K562 (cell line): ENCODE measurements at regions not wholly inside any gene's neighbourhood (a gene's known extent, or its start where the extent isn't known, plus 50 kb on each side); places are given as distances from the start of the nearest gene placed in this dataset.

Experiments
- ATAC-seq: fragments of 200-7000 bp; cut with Tn5 transposase; 3 replicates; pipeline ENCODE4 v1.9.1; 2020; ENCODE audit warnings: moderate library complexity
- BruUV-seq: library from RNA; stranded (reverse); fragments of 400-500 nt; replicated peaks from 2 replicates; lab custom pipeline; 2021; lab: Mats Ljungman, UMichigan
- CTCF ChIA-PET: fragments of 300-600 bp; formaldehyde crosslinking; extraction: SDS; loops from one replicate; lab custom pipeline; 2021; ENCODE audit warnings: low intra/inter-chr PET ratio; lab: Yijun Ruan, JAX
- POLR2A ChIA-PET: fragments of 300-600, 350-650 bp; sonication (Branson Sonifier 250); formaldehyde crosslinking; extraction: SDS; loops from one replicate; lab custom pipeline; 2021; ENCODE audit warnings: antibody characterized with exemption, inconsistent platforms; lab: Yijun Ruan, JAX
- DNase-seq, 4 experiments: peaks; one replicate each; pipeline versions ENCODE4 v3.0.0 to v3.0.0-alpha.2; 2011 to 2018; ENCODE audit warnings: low spot score in 3 of 4, mixed read lengths in 3 of 4; ENCODE audit errors: extremely low read depth in 1 of 4
- FAIRE-seq: peaks from 2 replicates; lab custom pipeline; 2011; peaks lifted over from hg19 to GRCh38; lab: Jason Lieb, UNC
- H2AFZ ChIP-seq: 2 replicates; pipeline ENCODE4 v1.6.0; 2011; ENCODE audit warnings: low read depth, low read length, control low read depth, inconsistent platforms
- H3K27ac ChIP-seq: fragments of 200-600 bp; 3 replicates; pipeline ENCODE4 v1.8.0; 2011; ENCODE audit warnings: low read depth, mild to moderate bottlenecking, control low read depth, inconsistent platforms, low read length, moderate library complexity, mixed read lengths; ENCODE audit errors: extremely low read depth
- H3K27me3 ChIP-seq, 2 experiments: fragments of 300-600 bp in 1 of 2; 2 replicates in 1 of 2; 3 replicates in 1 of 2; pipeline versions ENCODE4 v1.6.0 to v1.8.0; 2011; ENCODE audit warnings: inconsistent platforms in 2 of 2, low read length in 2 of 2, mild to moderate bottlenecking in 1 of 2, mixed read lengths in 1 of 2, moderate library complexity in 1 of 2; ENCODE audit not compliant: control insufficient read depth in 2 of 2, insufficient read depth in 2 of 2
- H3K36me3 ChIP-seq: fragments of 300-600 bp; 3 replicates; pipeline ENCODE4 v1.8.0; 2011; ENCODE audit warnings: mild to moderate bottlenecking, low read length, inconsistent platforms; ENCODE audit not compliant: control insufficient read depth, insufficient read depth
- H3K4me1 ChIP-seq, 2 experiments: fragments of 200-600 bp in 1 of 2; replicated peaks in 1 of 2; 2 replicates in 1 of 2; 3 replicates in 1 of 2; pipeline versions ENCODE4 v1.5.1 to v1.8.0; 2011; ENCODE audit warnings: inconsistent platforms in 2 of 2, low read length in 2 of 2, mild to moderate bottlenecking in 1 of 2, mixed read lengths in 1 of 2, moderate library complexity in 1 of 2; ENCODE audit not compliant: control insufficient read depth in 2 of 2, insufficient read depth in 2 of 2
- H3K4me2 ChIP-seq: 2 replicates; pipeline ENCODE4 v1.6.1; 2011; ENCODE audit warnings: low read length, control low read depth, inconsistent platforms, mixed read lengths; ENCODE audit not compliant: insufficient read depth
- H3K4me3 ChIP-seq: fragments of 200-600 bp; sonication (generic), shearing (Covaris generic); 2 replicates; pipeline ENCODE4 v1.5.1; 2016; ENCODE audit warnings: control low read depth, inconsistent platforms
- H3K79me2 ChIP-seq: fragments of 200-600 bp; 3 replicates; pipeline ENCODE4 v1.8.0; 2011; ENCODE audit warnings: low read length, inconsistent platforms; ENCODE audit not compliant: control insufficient read depth, insufficient read depth
- H3K9ac ChIP-seq, 2 experiments: 2 replicates each; pipeline versions ENCODE4 v1.6.0 to v1.6.1; 2011; ENCODE audit warnings: low read depth in 2 of 2, low read length in 2 of 2, control low read depth in 1 of 2, inconsistent platforms in 1 of 2, mild to moderate bottlenecking in 1 of 2, mixed read lengths in 1 of 2; ENCODE audit not compliant: insufficient read depth in 1 of 2
- H3K9me1 ChIP-seq: one replicate; pipeline ENCODE4 v1.6.0; 2011; ENCODE audit warnings: inconsistent platforms, mild to moderate bottlenecking, low read length, moderate library complexity; ENCODE audit not compliant: control insufficient read depth, insufficient read depth
- H3K9me3 ChIP-seq: replicated peaks from 2 replicates; pipeline ENCODE4 v1.5.1; 2011; ENCODE audit warnings: low read depth, low read length, inconsistent platforms; ENCODE audit not compliant: control insufficient read depth, insufficient read depth
- H4K20me1 ChIP-seq: replicated peaks from 2 replicates; pipeline ENCODE4 v1.6.1; 2011; ENCODE audit warnings: low read length, inconsistent platforms, mixed read lengths; ENCODE audit not compliant: control insufficient read depth, insufficient read depth
- CCNT2 ChIP-seq: IDR thresholded peaks from 2 replicates; pipeline ENCODE4 v1.6.1; 2011; ENCODE audit warnings: borderline replicate concordance, low read depth, mild to moderate bottlenecking, moderate library complexity, mixed read lengths, low read length; ENCODE audit not compliant: insufficient read length; ENCODE audit errors: extremely low read depth
- FOXP1 ChIP-seq: sonication (generic); formaldehyde crosslinking; IDR thresholded peaks from 2 replicates; pipeline ENCODE4 v1.8.0; 2022; ENCODE audit warnings: mild to moderate bottlenecking, missing genetic modification reagents
- GTF2E2 ChIP-seq: fragments of 200-800 bp; sonication (Bioruptor generic); IDR thresholded peaks from 2 replicates; pipeline ENCODE4 v1.6.1; 2016; ENCODE audit warnings: missing genetic modification characterization, missing compliant biosample characterization
- HDGF ChIP-seq: fragments of 450-650 bp; IDR thresholded peaks from 2 replicates; pipeline ENCODE4 v1.6.1; 2016
- HNRNPUL1 ChIP-seq: fragments of 200-400 bp; formaldehyde crosslinking; IDR thresholded peaks from 2 replicates; pipeline ENCODE4 v1.6.1; 2017; ENCODE audit warnings: low read length
- HOMEZ ChIP-seq: fragments of 250-450 bp; sonication (Bioruptor Pico); IDR thresholded peaks from 2 replicates; pipeline ENCODE4 v1.4.0; 2020; ENCODE audit warnings: mild to moderate bottlenecking, moderate library complexity
- JUNB ChIP-seq: fragments of 450-650 bp; formaldehyde crosslinking; conservative IDR thresholded peaks from 2 replicates; pipeline ENCODE4 v1.4.0; 2020; ENCODE audit warnings: mild to moderate bottlenecking
- NCOR1 ChIP-seq: fragments of 450-650 bp; IDR thresholded peaks from 2 replicates; pipeline ENCODE4 v1.6.1; 2016; ENCODE audit warnings: mild to moderate bottlenecking, moderate library complexity
- ZNF174 ChIP-seq: fragments of 250-450 bp; sonication (Bioruptor Pico); IDR thresholded peaks from 2 replicates; pipeline ENCODE4 v1.4.0; 2020; ENCODE audit warnings: mild to moderate bottlenecking
- WGBS: fragments of 100-300 bp; shearing (Covaris generic); methylation state at CpG from one replicate; pipeline ENCODE4 v1.1.6; 2016; ENCODE audit warnings: low coverage, mixed read lengths; ENCODE audit not compliant: insufficient coverage; ENCODE audit errors: missing lambda C conversion rate; 5-methylcytosine and 5-hydroxymethylcytosine counted together
- in situ Hi-C: fragments of 300-500 bp; cut with MboI; formaldehyde crosslinking; loops from 4 replicates; pipeline ENCODE4 v1.15.0; 2018; ENCODE audit warnings: inconsistent platforms, mixed read lengths
- intact Hi-C: fragments of 100-400 bp; cut with micrococcal nuclease; formaldehyde crosslinking; loops from 2 replicates; pipeline ENCODE4 v1.14.2; 2022

- WGBS = 9% methylated on average over 1 of the region's 1 CpG
- POLR2A ChIA-PET = no interaction called here
- BruUV-seq = no TSS peak
Observed at GRCh38 chr5:92459654-92460053, 1076.5 kb upstream of the ARRDC3 start.

More at GRCh38 chr5:92459654-92460053, 1076.5 kb upstream of the ARRDC3 start:
- no peak overlapping the region for H3K9ac ChIP-seq
- no peak for ATAC-seq
- no peaks in the 10 kb centered on the region for H3K9me3 ChIP-seq
- no peak overlapping the region for H3K4me3 ChIP-seq
- no peak for DNase-seq
- no peaks in the 10 kb centered on the region for H3K36me3 ChIP-seq
- intact Hi-C loops (no loop called here), in situ Hi-C loops (no loop called here)
- no peak overlapping the region for H3K27ac ChIP-seq
- H3K79me2 ChIP-seq = no peaks in the 10 kb centered on the region
- H3K4me1 ChIP-seq = no peaks in the 10 kb centered on the region
- no peak for TF ChIP-seq ZNF174
- TF ChIP-seq GTF2E2 (tag) = no peak
- TF ChIP-seq HOMEZ (CRISPR knock-in tag) = no peak
- TF ChIP-seq NCOR1 = no peak
- no peak for TF ChIP-seq HDGF
- TF ChIP-seq CCNT2 = no peak
- no peak for TF ChIP-seq JUNB (CRISPR knock-in tag)
- TF ChIP-seq FOXP1 (CRISPR knock-in tag) = no peak
- TF ChIP-seq HNRNPUL1 = no peak
- no peak overlapping the region for H2AFZ ChIP-seq
- no peak overlapping the region for H3K4me2 ChIP-seq
- FAIRE-seq = no peak
- no peaks in the 10 kb centered on the region for H4K20me1 ChIP-seq
- no peaks in the 10 kb centered on the region for H3K9me1 ChIP-seq
- no peaks in the 10 kb centered on the region for H3K27me3 ChIP-seq
- CTCF ChIA-PET = no interaction called here
